ENCODE measurements at regions not wholly inside any gene's neighbourhood (a gene's known extent, or its start where the extent isn't known, plus 50 kb on each side); places are given as distances from the start of the nearest gene placed in this dataset.
A peak's percentile ranks its signal among the peaks of the same experiment; 100 is the strongest.
"Not testable (repeated sequence)": the region's sequence is repeated elsewhere in the genome, so short reads cannot be mapped to it uniquely, and the experiment has no call there.

DNA sequence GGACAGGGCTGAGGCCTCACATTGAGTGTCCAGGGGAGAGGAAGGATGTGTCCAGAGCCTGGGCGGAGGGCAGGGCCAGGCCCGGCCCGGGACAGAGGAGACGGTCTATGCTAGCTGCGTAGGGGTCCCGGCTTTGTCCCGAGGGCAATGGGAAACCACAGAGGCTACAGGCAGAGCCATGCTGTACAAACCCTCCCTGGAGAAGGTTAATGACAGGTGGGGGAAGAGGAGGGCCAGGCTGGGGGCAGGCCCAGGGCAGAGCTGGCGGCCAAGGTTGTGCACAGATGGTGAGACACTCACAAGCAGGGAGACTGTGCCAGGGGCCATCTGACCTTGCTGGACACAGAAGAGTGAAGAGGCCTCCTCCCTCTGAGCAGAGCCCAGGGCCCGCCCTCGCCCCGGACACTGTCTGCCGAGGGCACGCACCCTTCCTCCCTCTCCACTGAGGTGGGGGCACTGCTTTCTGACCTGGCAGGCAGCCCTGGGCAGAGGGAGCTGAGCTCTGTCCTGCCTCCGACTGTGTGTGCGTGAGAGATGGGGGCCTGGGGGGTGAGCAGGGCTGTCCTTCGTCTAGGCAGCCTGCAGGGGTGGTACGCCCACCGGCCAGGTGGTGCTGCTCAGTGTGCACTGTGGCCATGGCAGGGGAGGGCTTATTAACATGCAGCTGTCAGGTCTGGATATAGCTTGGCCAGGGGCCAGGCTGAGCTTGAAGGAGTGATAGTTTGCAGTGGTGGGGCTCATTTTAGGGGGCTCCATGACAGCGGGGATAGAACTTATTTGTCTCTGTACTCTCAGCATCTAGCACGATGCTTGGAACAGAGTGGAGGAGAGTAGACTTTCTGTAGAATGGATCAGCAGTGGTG, 75.7 kb upstream of the LRPAP1 start:
- H3K36me3 ChIP-seq: no peaks in the 10 kb centered on the region
- H3K9me3 ChIP-seq: no peaks in the 10 kb centered on the region
- no peak for TF ChIP-seq POLR2A (IDR thresholded peaks at IDR 0.05)
- H3K27me3 ChIP-seq: no peaks in the 10 kb centered on the region
- no peaks in the 10 kb centered on the region for H3K4me1 ChIP-seq (ENCODE audit: insufficient read depth)
- intact Hi-C loops (cut with DNase I): no loop called here
- peak in 1 of 5 donors; percentile 63 for DNase-seq
- WGBS, 3 donors: 16 to 30% (median 18%) methylated on average over 15 to 20 of the region's 20 CpGs
- H3K27ac ChIP-seq: no peak overlapping the region
- H3K4me3 ChIP-seq: no peak overlapping the region

DNA sequence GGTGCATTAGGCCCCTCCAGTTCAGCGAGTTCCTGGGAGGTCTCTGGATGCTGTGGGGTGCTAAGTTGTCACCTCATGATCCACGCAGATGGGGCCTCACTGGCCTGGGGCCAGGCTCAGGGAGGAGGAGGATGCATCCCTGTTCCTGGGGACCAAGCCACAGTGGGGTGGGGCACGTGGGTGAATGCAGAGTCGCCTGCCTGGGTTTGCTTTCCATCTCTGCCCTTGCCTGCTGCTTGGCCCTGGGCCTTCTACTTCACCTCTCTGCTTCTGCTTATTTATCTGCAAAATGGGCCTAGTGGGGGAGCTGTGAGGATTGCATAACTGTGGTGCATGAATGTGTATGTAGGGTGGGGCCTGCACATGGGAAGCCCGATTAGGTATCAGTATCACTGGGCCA, 74.6 kb upstream of the LRPAP1 start:
- H3K4me3 ChIP-seq; DNase-seq; H3K4me1 ChIP-seq (ENCODE audit: insufficient read depth); H3K9me3 ChIP-seq; H3K36me3 ChIP-seq; H3K27me3 ChIP-seq; H3K27ac ChIP-seq; intact Hi-C loops (cut with DNase I): not testable (repeated sequence)
- WGBS, 3 donors: 50 to 78% (median 78%) methylated on average over 1 to 5 of the region's 5 CpGs

DNA sequence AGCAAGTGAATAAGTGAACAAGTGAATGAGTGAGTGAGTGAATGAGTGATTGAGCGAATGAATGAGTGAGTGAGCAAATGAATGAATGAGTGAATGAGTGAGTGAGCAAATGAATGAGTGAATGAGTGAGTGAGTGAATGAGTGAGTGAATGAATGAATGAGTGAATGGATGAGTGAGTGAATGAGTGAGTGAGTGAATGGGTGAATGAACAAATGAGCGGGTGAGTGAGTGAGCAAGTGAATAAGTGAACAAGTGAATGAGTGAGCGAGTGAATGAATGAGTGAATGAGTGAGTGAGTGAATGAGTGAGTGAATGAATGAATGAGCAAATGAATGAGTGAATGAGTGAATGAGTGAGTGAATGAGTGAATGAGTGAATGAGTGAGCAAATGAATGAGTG, 74.0 kb upstream of the LRPAP1 start:
- H3K27me3 ChIP-seq; H3K4me3 ChIP-seq; DNase-seq; H3K9me3 ChIP-seq; H3K36me3 ChIP-seq; H3K4me1 ChIP-seq (ENCODE audit: insufficient read depth); H3K27ac ChIP-seq; intact Hi-C loops (cut with DNase I): not testable (repeated sequence)
- 93 to 94% (median 93%) methylated on average over 3 of the region's 3 CpGs for WGBS, 3 donors

DNA sequence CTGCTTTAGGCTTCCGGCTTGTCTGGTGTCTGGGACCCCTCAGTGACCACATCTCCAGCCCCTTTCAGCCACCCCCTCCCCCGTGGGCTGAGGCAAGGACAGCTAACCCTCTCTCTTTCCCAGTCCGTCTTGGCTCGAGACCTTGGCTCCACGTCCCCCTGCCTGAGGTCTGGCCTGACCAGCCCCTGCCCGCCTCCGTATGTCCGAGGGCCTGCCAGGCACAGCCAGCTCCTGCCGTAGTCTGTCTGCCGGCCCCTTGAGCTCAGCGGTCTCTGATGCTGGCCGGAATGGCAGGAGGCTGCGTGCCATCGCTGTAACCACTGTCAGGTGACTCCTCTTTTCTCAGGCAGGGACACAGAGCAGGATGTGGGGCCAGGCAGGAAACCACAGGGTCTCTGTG, 73.3 kb upstream of the LRPAP1 start:
- Histone ChIP-seq H3K27ac (no peak overlapping the region), H3K27me3 (no peaks in the 10 kb centered on the region), H3K4me1 (ENCODE audit: insufficient read depth) (no peaks in the 10 kb centered on the region), H3K9me3 (no peaks in the 10 kb centered on the region), H3K4me3 (no peak overlapping the region), H3K36me3 (no peaks in the 10 kb centered on the region)
- TF ChIP-seq POLR2A (IDR thresholded peaks at IDR 0.05): no peak
- no peak for TF ChIP-seq EP300 (IDR thresholded peaks at IDR 0.05)
- TF ChIP-seq, protein P1, sequence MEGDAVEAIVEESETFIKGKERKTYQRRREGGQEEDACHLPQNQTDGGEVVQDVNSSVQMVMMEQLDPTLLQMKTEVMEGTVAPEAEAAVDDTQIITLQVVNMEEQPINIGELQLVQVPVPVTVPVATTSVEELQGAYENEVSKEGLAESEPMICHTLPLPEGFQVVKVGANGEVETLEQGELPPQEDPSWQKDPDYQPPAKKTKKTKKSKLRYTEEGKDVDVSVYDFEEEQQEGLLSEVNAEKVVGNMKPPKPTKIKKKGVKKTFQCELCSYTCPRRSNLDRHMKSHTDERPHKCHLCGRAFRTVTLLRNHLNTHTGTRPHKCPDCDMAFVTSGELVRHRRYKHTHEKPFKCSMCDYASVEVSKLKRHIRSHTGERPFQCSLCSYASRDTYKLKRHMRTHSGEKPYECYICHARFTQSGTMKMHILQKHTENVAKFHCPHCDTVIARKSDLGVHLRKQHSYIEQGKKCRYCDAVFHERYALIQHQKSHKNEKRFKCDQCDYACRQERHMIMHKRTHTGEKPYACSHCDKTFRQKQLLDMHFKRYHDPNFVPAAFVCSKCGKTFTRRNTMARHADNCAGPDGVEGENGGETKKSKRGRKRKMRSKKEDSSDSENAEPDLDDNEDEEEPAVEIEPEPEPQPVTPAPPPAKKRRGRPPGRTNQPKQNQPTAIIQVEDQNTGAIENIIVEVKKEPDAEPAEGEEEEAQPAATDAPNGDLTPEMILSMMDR (IDR thresholded peaks at IDR 0.05): no peak
- DNase-seq: no peak
- 49 to 69% (median 61%) methylated on average over 13 to 14 of the region's 14 CpGs for WGBS, 3 donors
- intact Hi-C loops (cut with DNase I): no loop called here

DNA sequence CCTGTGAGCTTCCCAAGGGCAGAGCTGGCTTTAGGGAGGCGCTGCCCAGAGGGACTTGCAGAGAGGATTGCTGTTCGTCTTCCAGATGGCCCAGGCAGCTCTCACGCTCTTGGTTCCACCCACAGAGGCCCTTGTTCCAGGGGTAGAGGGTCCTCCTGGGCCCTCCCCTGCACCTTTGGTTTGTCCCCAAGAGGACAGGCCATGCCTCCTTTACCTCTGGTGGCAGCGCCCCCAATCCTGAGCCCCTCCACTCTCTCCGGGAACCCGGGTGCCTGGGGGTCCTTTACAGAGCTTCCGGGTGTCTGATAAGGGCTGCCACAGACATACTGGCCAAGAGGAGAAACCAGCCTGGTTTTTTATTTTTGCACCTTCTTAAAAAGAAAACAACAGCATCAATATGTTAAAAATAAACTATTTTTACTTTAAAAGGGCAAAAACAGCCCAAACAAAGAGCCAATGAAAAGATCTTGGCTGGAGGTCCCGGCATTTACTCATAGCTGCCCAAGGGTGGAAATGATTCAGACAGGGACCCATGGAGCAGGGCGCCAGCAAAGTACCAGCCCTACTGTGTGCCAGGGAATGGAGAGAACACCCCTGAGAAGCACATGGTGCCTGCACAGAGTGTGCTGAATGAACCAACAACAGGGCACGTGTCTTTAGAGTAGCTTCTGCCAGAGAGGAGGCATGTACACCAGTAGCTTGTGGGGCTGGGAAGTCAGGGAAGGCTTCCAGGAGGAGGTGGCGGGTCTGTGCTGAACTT, 70.8 kb upstream of the LRPAP1 start:
- H3K9me3 ChIP-seq; DNase-seq; H3K27me3 ChIP-seq; intact Hi-C loops (cut with DNase I); H3K36me3 ChIP-seq; H3K4me1 ChIP-seq (ENCODE audit: insufficient read depth); H3K4me3 ChIP-seq; H3K27ac ChIP-seq: not testable (repeated sequence)
- WGBS, 3 donors: 32 to 43% (median 35%) methylated on average over 11 of the region's 11 CpGs

DNA sequence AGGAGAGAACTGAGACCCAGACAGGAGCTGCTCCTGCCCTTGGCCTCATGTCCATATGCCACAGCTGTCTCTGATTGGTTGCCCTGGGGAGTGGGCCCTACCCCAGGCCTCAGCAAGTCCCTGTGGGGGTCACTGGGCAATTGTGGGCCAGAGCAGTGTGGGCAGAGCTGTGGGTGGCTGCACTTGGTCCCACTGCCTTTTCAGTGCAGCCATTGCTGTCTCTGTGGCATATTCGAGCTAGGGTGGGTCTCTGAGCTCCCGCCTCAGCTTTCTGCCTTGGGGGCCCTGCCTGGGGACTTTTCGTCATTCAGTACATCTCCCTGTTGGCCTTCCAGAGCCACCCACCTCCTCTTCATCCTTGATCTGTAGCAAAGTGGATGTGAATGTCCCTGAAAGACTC, 69.8 kb upstream of the LRPAP1 start:
- no peak for DNase-seq
- H3K9me3 ChIP-seq: no peaks in the 10 kb centered on the region
- H3K4me1 ChIP-seq (ENCODE audit: insufficient read depth): no peaks in the 10 kb centered on the region
- no peak overlapping the region for H3K27ac ChIP-seq
- H3K4me3 ChIP-seq: no peak overlapping the region
- H3K36me3 ChIP-seq: no peaks in the 10 kb centered on the region
- intact Hi-C loops (cut with DNase I): no loop called here
- TF ChIP-seq POLR2A (IDR thresholded peaks at IDR 0.05): no peak
- TF ChIP-seq EP300 (IDR thresholded peaks at IDR 0.05): no peak
- TF ChIP-seq, protein P1 (IDR thresholded peaks at IDR 0.05): no peak
- no peaks in the 10 kb centered on the region for H3K27me3 ChIP-seq
- WGBS, 3 donors: 93 to 98% (median 96%) methylated on average over 3 of the region's 3 CpGs

DNA sequence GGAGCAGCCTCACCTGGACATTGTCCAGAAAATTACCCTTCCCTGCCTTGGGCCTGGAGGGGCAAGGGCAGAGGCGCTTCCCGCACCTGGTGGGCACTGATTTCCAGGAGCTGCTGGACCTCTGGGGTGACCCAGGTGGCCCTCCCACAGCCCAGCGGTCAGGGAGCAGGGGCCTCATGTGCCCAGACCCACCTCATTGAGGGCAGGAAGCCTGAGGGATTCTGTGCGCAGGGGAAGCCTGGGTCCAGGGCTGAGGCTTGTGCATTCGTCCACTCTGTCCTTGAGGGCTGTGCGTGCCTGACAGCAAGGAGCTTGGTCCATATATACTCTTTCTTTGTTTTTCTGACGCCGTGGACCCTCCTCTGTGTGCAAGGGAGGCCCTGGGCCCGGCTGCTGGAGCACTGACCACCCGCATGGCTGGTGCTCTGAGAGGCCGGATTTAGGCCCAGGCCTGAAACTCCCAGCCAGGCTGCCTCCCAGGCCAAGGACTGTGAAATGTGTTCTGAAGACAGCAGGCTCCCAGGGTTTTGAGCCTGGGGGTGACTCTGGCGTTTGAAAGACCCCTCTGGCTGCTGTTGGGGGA, 69.0 kb upstream of the LRPAP1 start:
- DNase-seq; intact Hi-C loops (cut with DNase I); H3K27me3 ChIP-seq; H3K4me1 ChIP-seq (ENCODE audit: insufficient read depth); H3K9me3 ChIP-seq; H3K27ac ChIP-seq; H3K4me3 ChIP-seq; H3K36me3 ChIP-seq: not testable (repeated sequence)
- WGBS, 3 donors: 76 to 80% (median 78%) methylated on average over 10 to 12 of the region's 12 CpGs

Data from ovary (tissue), 7 donors.